CD14-positive monocyte (primary cell): ENCODE measurements at regions not wholly inside any gene's neighbourhood (a gene's known extent, or its start where the extent isn't known, plus 50 kb on each side); places are given as distances from the start of the nearest gene placed in this dataset.

Experiments used
- DNase-seq, 3 donors: peaks; one replicate each; pipeline ENCODE4 v3.0.0-alpha.2; 2011 to 2022
- H2AFZ ChIP-seq: 2 replicates; pipeline ENCODE4 v1.6.0; 2012; ENCODE audit warnings: mild to moderate bottlenecking, low read depth, low read length, inconsistent platforms; ENCODE audit not compliant: insufficient read depth, poor library complexity, severe bottlenecking
- H3K27ac ChIP-seq, 2 donors: 1 replicate in 1 of 2; 2 replicates in 1 of 2; pipeline ENCODE4 v1.5.1; 2012 to 2013; ENCODE audit warnings: low read length in 2 of 2, control low read depth in 1 of 2, inconsistent platforms in 1 of 2, low read depth in 1 of 2, mild to moderate bottlenecking in 1 of 2
- H3K27me3 ChIP-seq, 2 donors: one replicate each; pipeline versions ENCODE4 v1.6.0 to v1.6.1; 2011 to 2013; ENCODE audit warnings: low read length in 2 of 2; ENCODE audit not compliant: control insufficient read depth in 2 of 2, insufficient read depth in 2 of 2
- H3K36me3 ChIP-seq, 2 donors: replicated peaks in 1 of 2; 1 replicate in 1 of 2; 2 replicates in 1 of 2; pipeline versions ENCODE4 v1.5.1 to v1.6.1; 2012 to 2013; ENCODE audit warnings: low read length in 2 of 2, control low read depth in 1 of 2, inconsistent platforms in 1 of 2, mild to moderate bottlenecking in 1 of 2; ENCODE audit not compliant: insufficient read depth in 2 of 2, control insufficient read depth in 1 of 2
- H3K4me1 ChIP-seq, 2 donors: 1 replicate in 1 of 2; 2 replicates in 1 of 2; pipeline versions ENCODE4 v1.5.1 to v1.6.1; 2012 to 2013; ENCODE audit warnings: low read length in 2 of 2, control low read depth in 1 of 2, inconsistent platforms in 1 of 2, mild to moderate bottlenecking in 1 of 2, moderate library complexity in 1 of 2; ENCODE audit not compliant: insufficient read depth in 2 of 2, control insufficient read depth in 1 of 2
- H3K4me2 ChIP-seq: replicated peaks from 2 replicates; pipeline ENCODE3; 2012; ENCODE audit warnings: low read length, moderate library complexity, mild to moderate bottlenecking; ENCODE audit not compliant: poor library complexity, severe bottlenecking; ENCODE audit errors: extremely low read depth
- H3K4me3 ChIP-seq, 3 experiments: fragments of 200-600 bp in 1 of 3; sonication (generic) in 1 of 3; replicated peaks in 1 of 3; 1 replicate in 2 of 3; 2 replicates in 1 of 3; pipeline ENCODE4 v1.5.1; 2011 to 2013; ENCODE audit warnings: low read length in 3 of 3, mild to moderate bottlenecking in 3 of 3, control low read depth in 2 of 3, low read depth in 2 of 3, inconsistent platforms in 1 of 3, moderate library complexity in 1 of 3
- H3K79me2 ChIP-seq: 2 replicates; pipeline ENCODE4 v1.6.0; 2012; ENCODE audit warnings: mild to moderate bottlenecking, control low read depth, inconsistent platforms, low read length, moderate library complexity; ENCODE audit not compliant: insufficient read depth
- H3K9ac ChIP-seq: 2 replicates; pipeline ENCODE4 v1.6.0; 2017; ENCODE audit warnings: low read length, mild to moderate bottlenecking; ENCODE audit not compliant: insufficient read depth, poor library complexity, severe bottlenecking
- H3K9me3 ChIP-seq, 2 donors: replicated peaks in 1 of 2; 1 replicate in 1 of 2; 2 replicates in 1 of 2; pipeline versions ENCODE4 v1.5.1 to v1.6.1; 2012 to 2013; ENCODE audit warnings: low read length in 2 of 2, control low read depth in 1 of 2; ENCODE audit not compliant: control insufficient read depth in 1 of 2, insufficient read depth in 1 of 2
- H4K20me1 ChIP-seq: 2 replicates; pipeline ENCODE4 v1.6.0; 2012; ENCODE audit warnings: mild to moderate bottlenecking, low read length, control low read depth, moderate library complexity; ENCODE audit not compliant: insufficient read depth
- H3K27ac Mint-ChIP-seq, 7 donors: one replicate each; pipeline ENCODE4 v1.8.0; 2020; ENCODE audit warnings: mild to moderate bottlenecking in 7 of 7, mixed read lengths in 7 of 7, moderate library complexity in 6 of 7, inconsistent platforms in 2 of 7
- H3K27me3 Mint-ChIP-seq, 3 donors: one replicate each; pipeline ENCODE4 v1.8.0; 2021 to 2022; ENCODE audit warnings: low read depth in 3 of 3, mild to moderate bottlenecking in 3 of 3, mixed read lengths in 3 of 3, moderate library complexity in 3 of 3, inconsistent platforms in 1 of 3
- H3K36me3 Mint-ChIP-seq, 2 donors: one replicate each; pipeline ENCODE4 v1.8.0; 2020; ENCODE audit warnings: mixed read lengths in 2 of 2, inconsistent platforms in 1 of 2, mild to moderate bottlenecking in 1 of 2
- H3K4me1 Mint-ChIP-seq: one replicate; pipeline ENCODE4 v1.8.0; 2020; ENCODE audit warnings: mild to moderate bottlenecking, mixed read lengths
- H3K4me3 Mint-ChIP-seq, 2 donors: one replicate each; pipeline ENCODE4 v1.8.0; 2020; ENCODE audit warnings: mild to moderate bottlenecking in 2 of 2, mixed read lengths in 2 of 2, moderate library complexity in 1 of 2
- H3K9me3 Mint-ChIP-seq, 7 donors: one replicate each; pipeline ENCODE4 v1.8.0; 2020 to 2022; ENCODE audit warnings: mixed read lengths in 7 of 7, mild to moderate bottlenecking in 6 of 7, moderate library complexity in 6 of 7, inconsistent platforms in 2 of 7
- WGBS: methylation state at CpG from one replicate; pipeline ENCODE4 v1.1.5; 2013; ENCODE audit warnings: missing lambda C conversion rate; ENCODE audit not compliant: insufficient coverage; 5-methylcytosine and 5-hydroxymethylcytosine counted together
- intact Hi-C, 2 donors: fragments of 100-400 bp; cut with micrococcal nuclease; formaldehyde crosslinking; loops; one replicate each; pipeline versions ENCODE4 v1.15.0 to v1.15.1; 2023
- TF ChIP-seq, protein P1 (sequence below): fragments of 200-600 bp; IDR thresholded peaks from one replicate; pipeline ENCODE4 v1.8.0; 2022; ENCODE audit warnings: antibody characterized with exemption, mild to moderate bottlenecking

DNA sequence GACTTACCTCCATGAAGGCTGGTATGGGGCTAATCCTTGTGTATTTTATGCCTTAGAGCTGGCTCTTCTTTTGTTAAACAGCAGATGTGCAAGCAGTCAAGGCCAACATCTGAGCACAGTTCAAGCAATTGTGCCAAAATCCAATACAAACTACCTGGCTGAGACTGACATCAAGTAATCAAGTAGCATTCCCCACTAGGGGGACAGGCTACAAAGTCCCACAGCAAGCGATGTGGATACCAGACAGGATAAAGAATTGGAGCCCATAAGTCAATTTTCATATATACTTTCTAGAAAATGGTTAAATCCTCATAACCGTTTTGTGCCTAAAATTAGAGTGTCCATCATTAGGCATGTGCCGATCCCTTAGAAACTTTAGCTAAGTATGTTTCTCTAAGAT, 675.8 kb downstream of the DIAPH3 start:
- H4K20me1 ChIP-seq: no peaks in the 10 kb centered on the region
- H3K27ac Mint-ChIP-seq: no peak overlapping the region
- DNase-seq: no peak
- H3K27me3 ChIP-seq: no peaks in the 10 kb centered on the region
- no peaks in the 10 kb centered on the region for H3K4me1 ChIP-seq
- H2AFZ ChIP-seq: no peak overlapping the region
- no peaks in the 10 kb centered on the region for H3K79me2 ChIP-seq
- no peaks in the 10 kb centered on the region for H3K4me1 Mint-ChIP-seq
- H3K36me3 Mint-ChIP-seq: no peaks in the 10 kb centered on the region
- WGBS: no CpG with 5 or more reads among the region's 3 CpGs
- peaks cover 0 to 8% (median 3%) of the 10 kb centered on the region in 7 donors for H3K9me3 Mint-ChIP-seq
- TF ChIP-seq, protein P1, sequence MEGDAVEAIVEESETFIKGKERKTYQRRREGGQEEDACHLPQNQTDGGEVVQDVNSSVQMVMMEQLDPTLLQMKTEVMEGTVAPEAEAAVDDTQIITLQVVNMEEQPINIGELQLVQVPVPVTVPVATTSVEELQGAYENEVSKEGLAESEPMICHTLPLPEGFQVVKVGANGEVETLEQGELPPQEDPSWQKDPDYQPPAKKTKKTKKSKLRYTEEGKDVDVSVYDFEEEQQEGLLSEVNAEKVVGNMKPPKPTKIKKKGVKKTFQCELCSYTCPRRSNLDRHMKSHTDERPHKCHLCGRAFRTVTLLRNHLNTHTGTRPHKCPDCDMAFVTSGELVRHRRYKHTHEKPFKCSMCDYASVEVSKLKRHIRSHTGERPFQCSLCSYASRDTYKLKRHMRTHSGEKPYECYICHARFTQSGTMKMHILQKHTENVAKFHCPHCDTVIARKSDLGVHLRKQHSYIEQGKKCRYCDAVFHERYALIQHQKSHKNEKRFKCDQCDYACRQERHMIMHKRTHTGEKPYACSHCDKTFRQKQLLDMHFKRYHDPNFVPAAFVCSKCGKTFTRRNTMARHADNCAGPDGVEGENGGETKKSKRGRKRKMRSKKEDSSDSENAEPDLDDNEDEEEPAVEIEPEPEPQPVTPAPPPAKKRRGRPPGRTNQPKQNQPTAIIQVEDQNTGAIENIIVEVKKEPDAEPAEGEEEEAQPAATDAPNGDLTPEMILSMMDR: no peak
- intact Hi-C loops: no loop called here
- H3K36me3 ChIP-seq: no peaks in the 10 kb centered on the region
- H3K4me3 Mint-ChIP-seq: no peak overlapping the region
- H3K4me2 ChIP-seq: no peak overlapping the region
- no peaks in the 10 kb centered on the region for H3K9me3 ChIP-seq
- H3K27me3 Mint-ChIP-seq: peaks cover 0 to 4% (median 0%) of the 10 kb centered on the region in 3 donors
- H3K9ac ChIP-seq: no peak overlapping the region
- no peak overlapping the region for H3K27ac ChIP-seq
- no peak overlapping the region for H3K4me3 ChIP-seq

DNA sequence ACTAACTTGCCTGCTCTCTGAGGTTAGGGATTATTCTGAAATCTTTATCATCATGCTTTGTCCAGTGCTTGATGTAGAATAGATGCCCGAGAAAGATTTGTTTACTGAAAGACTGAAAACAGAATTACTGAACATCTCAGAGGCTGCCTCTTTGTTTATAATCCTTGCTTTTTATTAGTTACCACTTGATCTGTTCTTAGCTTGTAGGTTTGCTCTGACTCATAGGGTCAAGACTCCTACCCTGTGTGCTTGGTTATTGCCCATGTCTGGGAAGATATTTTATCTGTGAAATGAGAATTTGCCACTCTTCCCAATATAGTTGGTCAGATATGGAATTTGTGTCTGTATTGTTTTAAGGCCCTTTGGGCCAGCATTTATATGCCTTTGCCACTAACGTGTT, 675.3 kb downstream of the DIAPH3 start:
- H3K27ac Mint-ChIP-seq: no peak overlapping the region

More for the DNA sequence above, 675.3 kb downstream of the DIAPH3 start:
- H3K4me3 ChIP-seq: no peak overlapping the region
- no peak overlapping the region for H3K27ac ChIP-seq
- no peaks in the 10 kb centered on the region for H4K20me1 ChIP-seq
- intact Hi-C loops: no loop called here
- H3K27me3 Mint-ChIP-seq: peaks cover 0 to 4% (median 0%) of the 10 kb centered on the region in 3 donors
- no peaks in the 10 kb centered on the region for H3K4me1 ChIP-seq
- H3K4me1 Mint-ChIP-seq: no peaks in the 10 kb centered on the region
- peaks cover 0 to 8% (median 3%) of the 10 kb centered on the region in 7 donors for H3K9me3 Mint-ChIP-seq
- H3K27me3 ChIP-seq: no peaks in the 10 kb centered on the region
- H3K9me3 ChIP-seq: no peaks in the 10 kb centered on the region
- H3K79me2 ChIP-seq: no peaks in the 10 kb centered on the region
- no peak overlapping the region for H2AFZ ChIP-seq
- TF ChIP-seq, protein P1: no peak
- H3K36me3 ChIP-seq: no peaks in the 10 kb centered on the region
- no peak overlapping the region for H3K4me2 ChIP-seq
- H3K36me3 Mint-ChIP-seq: no peaks in the 10 kb centered on the region
- no peak for DNase-seq
- no peak overlapping the region for H3K4me3 Mint-ChIP-seq
- no CpG with 5 or more reads among the region's 2 CpGs for WGBS
- no peak overlapping the region for H3K9ac ChIP-seq
